ENCODE measurements at regions not wholly inside any gene's neighbourhood (a gene's known extent, or its start where the extent isn't known, plus 50 kb on each side); places are given as distances from the start of the nearest gene placed in this dataset. TPM values are rescaled to one million over a fixed set of nuclear protein-coding genes. Genes with fewer than 3 reads are reported as not detected.

GRCh38 chr18:33802955-33803354, 224.9 kb downstream of the ASXL3 start:
- Histone ChIP-seq H3K27me3 (ENCODE audit: control insufficient read depth in 2 of 2, insufficient read depth in 2 of 2, low read length in 2 of 2) (no peaks in the 10 kb centered on the region), H3K9ac (replicated peaks; ENCODE audit: extremely low read depth, insufficient read depth, low read length) (no peak overlapping the region), H3K27ac (ENCODE audit: insufficient read depth, low read depth, low read length) (no peak overlapping the region), H3K4me3 (replicated peaks in 1 of 3; ENCODE audit: insufficient read depth in 1 of 3, low read depth in 1 of 3, low read length in 3 of 3) (no peak overlapping the region), H3K4me1 (ENCODE audit: control insufficient read depth, extremely low read depth, insufficient read depth, low read length) (no peaks in the 10 kb centered on the region), H3K79me2 (ENCODE audit: control insufficient read depth, insufficient read depth, low read length) (no peaks in the 10 kb centered on the region), H3K36me3 (ENCODE audit: control insufficient read depth in 2 of 2, extremely low read depth in 1 of 2, insufficient read depth in 2 of 2, low read length in 2 of 2) (no peaks in the 10 kb centered on the region), H2AFZ (ENCODE audit: low read depth, low read length) (no peak overlapping the region), H4K20me1 (replicated peaks; ENCODE audit: control insufficient read depth, extremely low read depth, insufficient read depth, low read length) (no peaks in the 10 kb centered on the region), H3K4me2 (ENCODE audit: insufficient read depth, low read length) (no peak overlapping the region), H3K9me3 (replicated peaks; ENCODE audit: control insufficient read depth, insufficient read depth, low read length) (no peaks in the 10 kb centered on the region), H3K9me1 (replicated peaks; ENCODE audit: control insufficient read depth, extremely low read depth, insufficient read depth, low read length) (no peaks in the 10 kb centered on the region)
- FAIRE-seq (no peak), DNase-seq (ENCODE audit: low read depth, low spot score) (no peak)
- dilution Hi-C loops (cut with MboI; ENCODE audit: extremely low pct_ligation_motif_present, low sequenced_read_pairs): no loop called here
- ChIA-PET CTCF (no interaction called here), POLR2A (no interaction called here)
- TF ChIP-seq EZH2 (IDR thresholded peaks at IDR 0.05; ENCODE audit: borderline replicate concordance, low read depth, low read length, severe bottlenecking) (no peak), JUN (IDR thresholded peaks at IDR 0.05; ENCODE audit: borderline replicate concordance, insufficient read depth, insufficient read length, low read depth) (no peak), POLR2A (IDR thresholded peaks at IDR 0.05; ENCODE audit: low read depth, low read length) (no peak), MYC (IDR thresholded peaks at IDR 0.05; ENCODE audit: low read depth, low read length) (no peak), POLR2AphosphoS5 (IDR thresholded peaks at IDR 0.05; ENCODE audit: insufficient read depth, low read depth, low read length) (no peak), FOS (IDR thresholded peaks at IDR 0.05; ENCODE audit: borderline replicate concordance, insufficient read depth, low read length) (no peak), MAX (IDR thresholded peaks at IDR 0.05; ENCODE audit: insufficient read depth, insufficient read length) (no peak), GATA2 (IDR thresholded peaks at IDR 0.05; ENCODE audit: insufficient read depth, insufficient read length, low read depth, low read length) (no peak)
- TF ChIP-seq, protein P1, sequence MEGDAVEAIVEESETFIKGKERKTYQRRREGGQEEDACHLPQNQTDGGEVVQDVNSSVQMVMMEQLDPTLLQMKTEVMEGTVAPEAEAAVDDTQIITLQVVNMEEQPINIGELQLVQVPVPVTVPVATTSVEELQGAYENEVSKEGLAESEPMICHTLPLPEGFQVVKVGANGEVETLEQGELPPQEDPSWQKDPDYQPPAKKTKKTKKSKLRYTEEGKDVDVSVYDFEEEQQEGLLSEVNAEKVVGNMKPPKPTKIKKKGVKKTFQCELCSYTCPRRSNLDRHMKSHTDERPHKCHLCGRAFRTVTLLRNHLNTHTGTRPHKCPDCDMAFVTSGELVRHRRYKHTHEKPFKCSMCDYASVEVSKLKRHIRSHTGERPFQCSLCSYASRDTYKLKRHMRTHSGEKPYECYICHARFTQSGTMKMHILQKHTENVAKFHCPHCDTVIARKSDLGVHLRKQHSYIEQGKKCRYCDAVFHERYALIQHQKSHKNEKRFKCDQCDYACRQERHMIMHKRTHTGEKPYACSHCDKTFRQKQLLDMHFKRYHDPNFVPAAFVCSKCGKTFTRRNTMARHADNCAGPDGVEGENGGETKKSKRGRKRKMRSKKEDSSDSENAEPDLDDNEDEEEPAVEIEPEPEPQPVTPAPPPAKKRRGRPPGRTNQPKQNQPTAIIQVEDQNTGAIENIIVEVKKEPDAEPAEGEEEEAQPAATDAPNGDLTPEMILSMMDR (IDR thresholded peaks at IDR 0.05; ENCODE audit: extremely low read depth in 1 of 2, insufficient read depth in 1 of 2, low read depth in 1 of 2, low read length in 2 of 2): no peak
- BruUV-seq (replicated peaks): no TSS peak
- intact Hi-C loops (cut with micrococcal nuclease): no loop called here

Small RNA genes lying in the stretch of these regions (small RNA-seq; reads per million reads assigned to genes)
- gene RF00019 (ENCODE audit: insufficient read depth, insufficient read length, low read depth, low replicate concordance): not detected

Data from endothelial cell of umbilical vein (primary cell).